ENCODE measurements at regions not wholly inside any gene's neighbourhood (a gene's known extent, or its start where the extent isn't known, plus 50 kb on each side); places are given as distances from the start of the nearest gene placed in this dataset.

GRCh38 chr4:138925495-138925894 lies 90.1 kb upstream of the NOCT start:
- DNase-seq (ENCODE audit: low spot score), result no peak

GRCh38 chr4:138919094-138919936 lies 96.3 kb upstream of the NOCT start:
- DNase-seq (ENCODE audit: low spot score), result peak; percentile 80

GRCh38 chr4:138918169-138918869 lies 97.3 kb upstream of the NOCT start:
- DNase-seq (ENCODE audit: low spot score), result no peak

GRCh38 chr4:138916763-138917162 lies 98.8 kb upstream of the NOCT start:
- DNase-seq (ENCODE audit: low spot score), result peak; percentile 40

GRCh38 chr4:138915756-138916155 lies 99.8 kb upstream of the NOCT start:
- no peak for DNase-seq (ENCODE audit: low spot score)

- DNase-seq (ENCODE audit: low spot score), result no peak
Observed at GRCh38 chr4:138912704-138913340, 102.8 kb upstream of the NOCT start.

- no peak for DNase-seq (ENCODE audit: low spot score)
Observed at GRCh38 chr4:138911909-138912703, 103.5 kb upstream of the NOCT start.

GRCh38 chr4:138910914-138911336 lies 104.7 kb upstream of the NOCT start:
- DNase-seq (ENCODE audit: low spot score), result peak; percentile 90

GRCh38 chr4:138910195-138910913 lies 105.2 kb upstream of the NOCT start:
- peak; percentile 74 for DNase-seq (ENCODE audit: low spot score)

- no peak for DNase-seq (ENCODE audit: low spot score)
Observed at GRCh38 chr4:138909587-138909986, 106.0 kb upstream of the NOCT start.

GRCh38 chr4:138908134-138908533 lies 107.4 kb upstream of the NOCT start:
- DNase-seq (ENCODE audit: low spot score), result no peak

GRCh38 chr4:138907174-138907573 lies 108.4 kb upstream of the NOCT start:
- no peak for DNase-seq (ENCODE audit: low spot score)

GRCh38 chr4:138904793-138905192 lies 110.8 kb upstream of the NOCT start:
- DNase-seq (ENCODE audit: low spot score), result no peak

- DNase-seq (ENCODE audit: low spot score), result no peak
Observed at GRCh38 chr4:138903185-138903584, 112.4 kb upstream of the NOCT start.

- DNase-seq (ENCODE audit: low spot score), result no peak
Observed at GRCh38 chr4:138902705-138903104, 112.9 kb upstream of the NOCT start.

- no peak for DNase-seq (ENCODE audit: low spot score)
Observed at GRCh38 chr4:138901177-138901576, 114.4 kb upstream of the NOCT start.

GRCh38 chr4:138899999-138900398 lies 115.6 kb upstream of the NOCT start:
- no peak for DNase-seq (ENCODE audit: low spot score)

- no peak for DNase-seq (ENCODE audit: low spot score)
Observed at GRCh38 chr4:138898282-138898681, 117.3 kb upstream of the NOCT start.

- peak; percentile 62 for DNase-seq (ENCODE audit: low spot score)
Observed at GRCh38 chr4:138897811-138898226, 117.8 kb upstream of the NOCT start.

GRCh38 chr4:138894709-138895108 lies 120.9 kb upstream of the NOCT start:
- DNase-seq (ENCODE audit: low spot score), result no peak

- DNase-seq (ENCODE audit: low spot score), result no peak
Observed at GRCh38 chr4:138894011-138894410, 121.6 kb upstream of the NOCT start.
